ENCODE measurements at regions not wholly inside any gene's neighbourhood (a gene's known extent, or its start where the extent isn't known, plus 50 kb on each side); places are given as distances from the start of the nearest gene placed in this dataset.

DNA sequence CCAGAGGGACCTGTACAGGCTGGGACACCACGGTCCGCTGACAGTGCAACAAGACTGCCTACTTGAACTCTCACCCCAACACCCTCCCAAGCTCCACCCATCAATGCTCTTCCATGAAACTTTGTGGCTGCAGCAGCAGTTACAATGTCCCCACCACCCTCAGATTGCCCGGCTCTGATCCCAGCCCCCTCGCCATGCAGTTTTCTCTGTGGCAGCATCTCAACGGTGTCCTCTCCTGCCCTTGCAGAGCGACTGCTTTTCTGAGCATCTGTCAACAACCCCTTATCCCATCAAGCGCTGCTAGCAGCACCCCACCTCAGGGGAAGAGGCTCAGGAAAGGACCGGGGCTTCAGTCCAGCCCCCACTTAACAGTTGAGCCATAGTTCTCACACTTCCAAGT lies 137.1 kb upstream of the NDUFV2 start:
- no peak for DNase-seq (ENCODE audit: low read depth in 2 of 2)

DNA sequence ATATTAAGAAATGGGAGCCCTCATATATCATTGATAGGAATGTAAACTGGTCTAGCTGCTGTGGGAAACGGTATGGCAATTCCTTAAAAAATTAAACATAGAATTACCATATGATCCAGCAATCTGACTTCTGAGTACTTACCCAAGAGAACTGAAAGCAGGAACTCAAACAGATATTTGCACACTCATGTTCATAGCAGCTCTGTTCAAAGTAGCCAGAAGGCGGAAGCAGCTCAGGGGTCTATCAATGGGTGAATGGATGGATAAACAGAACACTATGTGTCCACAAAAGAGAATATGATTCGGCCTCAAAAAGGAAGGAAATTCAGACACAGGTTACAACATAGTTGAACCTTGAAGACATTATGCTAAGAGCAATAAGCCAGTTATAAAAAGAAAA lies 135.7 kb upstream of the NDUFV2 start:
- DNase-seq (ENCODE audit: low read depth in 2 of 2): no peak

GRCh38 chr18:8967573-8967972 lies 134.9 kb upstream of the NDUFV2 start:
- DNase-seq (ENCODE audit: low read depth in 2 of 2): no peak

DNA sequence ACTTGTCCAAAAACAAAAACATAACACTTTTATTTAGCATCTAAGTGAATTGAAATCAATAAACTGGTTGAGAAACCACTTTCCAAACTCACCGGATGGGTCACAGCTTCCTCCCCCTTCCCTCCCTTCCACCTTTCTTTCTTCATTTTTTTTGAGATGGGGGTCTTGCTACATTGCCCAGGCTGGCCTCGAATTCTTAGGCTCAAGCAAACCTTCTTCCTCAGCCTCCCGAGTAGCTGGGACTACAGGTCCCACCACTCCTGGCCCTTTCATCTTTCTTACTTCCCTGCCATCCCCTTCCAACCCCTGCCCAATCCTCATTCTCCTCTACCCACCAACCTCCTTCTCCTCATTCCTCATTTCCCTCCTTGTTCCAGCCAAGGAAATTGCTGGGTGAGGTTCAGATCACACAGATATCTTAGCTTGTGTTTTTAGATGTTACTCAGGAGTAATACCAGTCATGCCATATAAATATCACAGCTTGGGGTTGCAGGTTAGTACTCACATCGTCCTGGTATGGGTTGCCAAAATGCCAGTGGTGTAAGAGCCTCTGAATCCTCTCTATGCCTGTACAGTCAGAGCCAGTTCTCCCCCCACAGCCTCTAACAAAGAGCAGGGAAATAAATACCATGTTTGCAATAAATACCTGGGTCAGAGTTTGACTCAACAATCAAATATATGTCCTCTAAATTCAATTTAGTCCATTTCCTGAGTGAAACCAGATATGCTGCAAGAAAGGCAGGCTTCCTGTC lies 132.7 kb upstream of the NDUFV2 start:
- no peak for DNase-seq (ENCODE audit: low read depth in 2 of 2)

DNA sequence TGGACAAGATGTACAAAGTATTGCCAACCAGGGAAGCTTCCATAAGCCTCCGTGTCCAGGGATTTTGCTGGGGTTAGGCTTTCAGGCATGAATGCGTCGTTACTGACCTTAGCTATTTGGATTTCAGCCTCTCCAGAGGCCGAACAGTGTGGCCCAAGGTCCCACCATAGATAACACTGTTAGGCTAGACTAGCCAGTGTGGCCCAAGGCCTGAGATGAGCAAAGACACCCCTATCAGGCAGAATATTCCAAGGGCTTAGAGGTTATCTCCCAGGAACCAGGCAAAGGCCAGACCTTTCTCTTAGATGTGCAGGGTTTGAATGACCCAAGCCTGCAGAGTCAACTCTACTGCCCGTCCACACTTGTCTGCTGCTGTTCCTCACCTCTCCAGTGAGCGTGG lies 131.7 kb upstream of the NDUFV2 start:
- no peak for DNase-seq (ENCODE audit: low read depth in 2 of 2)

- no peak for DNase-seq (ENCODE audit: low read depth in 2 of 2)
These were observed 130.4 kb upstream of the NDUFV2 start for GRCh38 chr18:8972116-8972515.

DNA sequence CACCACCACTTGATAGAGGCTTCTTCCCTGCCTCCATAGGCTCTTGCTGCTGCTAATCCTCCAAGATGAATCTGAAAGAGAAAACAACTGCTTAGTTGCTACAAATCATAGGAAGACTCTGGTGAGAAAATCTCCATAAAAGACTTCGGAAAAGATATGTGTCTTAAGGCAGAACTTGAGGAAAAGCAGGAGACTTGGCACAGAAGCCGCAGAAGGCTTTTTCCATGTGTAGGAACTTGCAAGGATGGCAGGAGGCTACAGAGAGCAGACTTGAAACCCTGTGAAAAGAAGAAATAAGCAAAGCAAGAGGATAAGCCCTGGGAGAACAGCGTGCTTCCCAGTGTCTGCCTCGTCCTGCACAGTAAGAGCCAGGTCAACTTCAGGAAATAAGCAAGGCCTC lies 128.2 kb upstream of the NDUFV2 start:
- no peak for DNase-seq (ENCODE audit: low read depth in 2 of 2)

GRCh38 chr18:8974696-8975095 lies 127.8 kb upstream of the NDUFV2 start:
- no peak for DNase-seq (ENCODE audit: low read depth in 2 of 2)

DNA sequence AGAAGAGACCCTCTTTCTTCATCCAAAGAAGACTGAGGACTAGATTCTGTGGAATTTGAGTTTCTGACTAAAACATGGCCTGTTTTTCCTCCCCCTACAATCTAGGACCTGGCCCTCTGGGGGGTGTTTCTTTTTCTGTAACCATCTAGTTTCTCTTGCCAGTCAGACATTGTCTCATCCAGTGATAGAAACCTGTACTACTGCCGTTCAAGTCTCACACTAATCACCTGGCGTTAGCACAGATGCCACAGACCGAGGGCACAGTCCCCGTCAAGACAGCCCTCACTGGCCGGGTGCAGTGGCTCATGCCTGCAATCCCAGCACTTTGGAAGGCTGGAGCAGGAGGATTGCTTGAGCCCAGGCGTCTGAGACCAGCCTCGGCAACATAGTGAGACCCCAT lies 126.9 kb upstream of the NDUFV2 start:
- DNase-seq (ENCODE audit: low read depth in 2 of 2): no peak

- DNase-seq (ENCODE audit: low read depth in 2 of 2): no peak
These were observed 125.9 kb upstream of the NDUFV2 start for GRCh38 chr18:8976606-8977005.

DNA sequence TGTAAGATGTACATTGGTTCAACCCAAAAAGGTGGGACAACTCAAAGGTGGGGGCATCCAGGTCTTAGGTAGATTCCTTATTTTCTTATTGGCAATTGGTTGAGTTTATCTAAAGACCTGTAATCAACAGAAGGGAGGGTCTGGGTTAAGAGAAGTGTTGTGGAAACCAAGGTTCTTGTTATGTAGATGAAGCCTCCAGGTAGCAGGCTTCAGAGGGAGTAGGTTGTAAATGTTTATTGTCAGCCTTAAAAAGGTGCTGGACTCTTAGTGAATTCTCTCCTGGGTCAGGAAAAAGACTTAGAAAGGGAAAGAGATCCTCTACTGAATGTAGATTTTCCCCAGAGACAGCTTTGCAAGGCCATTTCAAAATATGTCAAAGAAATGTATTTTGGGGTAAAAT lies 125.3 kb upstream of the NDUFV2 start:
- DNase-seq (ENCODE audit: low read depth in 2 of 2): no peak

DNA sequence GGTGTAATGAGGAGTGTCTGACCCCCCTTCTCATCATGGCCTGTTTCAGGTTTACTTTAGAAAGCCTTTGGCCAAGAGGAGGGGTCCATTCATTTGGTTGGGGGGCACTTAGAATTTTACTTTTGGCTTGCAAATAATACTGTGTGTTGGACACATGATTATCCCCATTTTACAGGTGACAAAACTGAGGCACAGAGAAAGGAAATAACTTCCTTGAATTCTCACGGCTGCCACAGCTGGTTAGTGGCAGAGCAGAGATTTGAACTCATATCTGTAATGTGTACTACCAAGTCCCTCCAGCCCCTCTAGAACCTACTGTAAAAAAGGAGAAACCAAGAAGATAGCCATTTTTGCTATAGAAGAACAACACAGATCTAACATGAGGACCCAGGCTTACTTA lies 124.8 kb upstream of the NDUFV2 start:
- no peak for DNase-seq (ENCODE audit: low read depth in 2 of 2)

DNA sequence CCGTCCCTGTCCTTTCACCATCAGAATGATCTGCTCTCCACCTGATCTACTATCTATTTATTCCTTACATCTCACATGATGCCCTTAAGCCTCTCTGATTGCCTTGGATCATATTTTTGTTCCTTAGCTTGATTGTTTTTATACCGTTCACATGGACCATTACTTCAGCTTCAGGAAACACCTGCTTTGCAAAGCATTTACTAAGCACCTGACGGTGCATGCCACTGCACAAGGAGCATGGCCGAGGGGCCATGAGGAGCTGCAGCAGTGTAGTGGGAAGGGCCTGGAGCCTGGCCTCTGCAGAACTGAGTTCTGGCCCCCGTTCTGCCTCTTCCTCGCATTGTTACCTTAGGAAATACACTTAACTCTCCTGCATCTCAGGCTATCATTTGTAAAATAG lies 124.1 kb upstream of the NDUFV2 start:
- peak in 1 of 2 donors; percentile 84 for DNase-seq (ENCODE audit: low read depth in 2 of 2)

- no peak for DNase-seq (ENCODE audit: low read depth in 2 of 2)
These were observed 123.1 kb upstream of the NDUFV2 start for GRCh38 chr18:8979258-8979988.

DNA sequence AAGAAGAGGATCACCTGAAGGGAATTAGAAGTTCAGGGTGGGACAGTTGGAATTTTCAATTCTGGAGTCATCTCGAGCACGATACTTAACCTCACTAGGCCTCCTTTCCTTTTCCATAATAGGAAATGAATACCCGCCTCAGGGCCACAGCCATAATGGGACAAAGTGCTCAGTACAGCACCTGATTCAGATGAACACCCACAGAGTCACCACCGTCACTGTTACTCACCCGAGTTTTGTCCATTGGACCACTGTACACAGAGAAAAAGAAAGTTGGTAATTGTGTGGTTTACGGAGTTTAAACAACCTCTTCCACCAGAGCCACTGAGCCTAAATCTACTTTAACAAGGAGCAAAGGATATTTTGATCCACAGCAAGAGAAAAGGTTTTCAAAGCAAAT lies 122.0 kb upstream of the NDUFV2 start:
- DNase-seq (ENCODE audit: low read depth in 2 of 2): no peak

GRCh38 chr18:8980918-8981317 lies 121.6 kb upstream of the NDUFV2 start:
- DNase-seq (ENCODE audit: low read depth in 2 of 2): no peak

GRCh38 chr18:8982416-8983183 lies 119.9 kb upstream of the NDUFV2 start:
- DNase-seq (ENCODE audit: low read depth in 2 of 2): peak; percentile 63 to 75

- DNase-seq (ENCODE audit: low read depth in 2 of 2): no peak
These were observed 119.3 kb upstream of the NDUFV2 start for GRCh38 chr18:8983195-8983594.

DNA sequence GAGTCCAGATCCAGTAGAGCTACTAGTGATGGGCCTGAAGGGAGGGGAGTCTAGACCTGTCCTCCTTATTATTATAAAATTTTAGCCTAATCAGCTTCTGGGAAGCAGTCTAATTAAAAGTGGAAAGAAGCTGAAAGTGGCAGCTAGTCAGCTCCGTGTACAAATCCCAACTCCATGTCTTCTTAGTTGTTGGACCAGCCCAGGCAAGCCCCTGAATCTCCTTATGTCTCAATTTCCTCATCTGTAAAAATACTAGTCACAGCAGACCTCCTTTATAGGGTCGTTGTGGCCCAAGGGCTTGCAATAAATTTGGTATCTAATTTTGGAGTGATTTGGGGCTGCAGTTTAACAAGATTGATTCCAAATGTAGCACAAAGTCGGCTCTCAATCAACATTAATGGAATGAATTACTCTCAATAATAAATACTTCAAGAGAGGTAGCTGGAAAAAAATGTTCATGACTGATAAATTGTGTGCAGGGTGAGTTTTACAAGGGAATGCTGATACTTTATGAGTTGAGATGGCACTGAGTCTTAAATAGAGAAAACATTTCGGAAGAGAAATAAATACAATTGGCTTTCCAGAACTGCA lies 118.3 kb upstream of the NDUFV2 start:
- no peak for DNase-seq (ENCODE audit: low read depth in 2 of 2)

GRCh38 chr18:8987241-8987640 lies 115.3 kb upstream of the NDUFV2 start:
- DNase-seq (ENCODE audit: low read depth in 2 of 2): peak in 1 of 2 donors; percentile 29

DNA sequence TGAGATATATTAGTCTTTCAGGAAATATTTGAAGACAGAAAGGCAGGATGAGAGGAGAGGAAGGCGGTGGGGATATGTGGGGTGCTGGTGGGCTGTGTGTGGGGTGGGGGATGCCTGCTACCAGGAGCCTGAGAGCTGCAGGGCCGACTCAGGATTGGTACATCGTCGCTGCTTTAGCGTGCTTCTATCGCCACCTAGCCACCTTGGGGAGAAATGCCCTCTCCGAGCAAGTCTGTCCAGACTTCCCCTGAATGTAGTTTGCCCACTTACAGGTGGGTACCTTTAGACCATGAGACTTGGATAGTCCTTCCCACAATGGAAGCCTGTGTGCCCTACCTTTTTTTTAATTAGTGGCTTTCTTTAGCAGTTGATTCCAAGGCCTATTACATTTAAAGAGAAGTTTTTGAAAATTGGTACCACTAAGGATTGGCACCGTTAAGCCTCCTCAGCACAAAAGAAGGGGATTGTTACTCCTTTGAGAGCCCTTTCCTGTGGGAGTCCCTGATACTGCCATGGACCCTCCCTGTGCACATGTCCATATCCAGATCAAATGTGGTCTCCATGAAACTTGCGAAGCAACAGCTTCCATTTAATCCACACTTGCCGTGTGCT lies 114.1 kb upstream of the NDUFV2 start:
- peak; percentile 39 to 69 for DNase-seq (ENCODE audit: low read depth in 2 of 2)

DNA sequence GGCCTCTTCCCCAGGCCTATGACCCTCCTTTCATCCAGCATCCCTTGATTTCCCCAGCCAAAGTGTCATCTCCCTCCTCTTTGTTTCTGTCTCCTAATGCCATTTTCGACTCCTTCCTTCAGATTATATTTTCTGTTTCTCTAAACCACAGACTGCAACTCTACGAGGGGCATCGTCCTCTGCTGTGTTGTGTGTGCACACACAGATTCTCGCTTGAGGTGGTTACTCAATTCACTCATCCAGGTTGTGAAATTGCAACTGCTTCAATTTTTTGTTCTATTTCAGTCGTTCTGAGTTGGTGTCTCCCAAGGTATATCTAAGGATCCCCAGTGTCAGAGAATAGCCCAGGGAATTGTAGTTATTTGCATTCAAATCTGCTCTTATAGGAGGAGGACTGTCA lies 113.5 kb upstream of the NDUFV2 start:
- no peak for DNase-seq (ENCODE audit: low read depth in 2 of 2)

Measured in dermis microvascular lymphatic vessel endothelial cell (primary cell).